ENCODE measurements at regions not wholly inside any gene's neighbourhood (a gene's known extent, or its start where the extent isn't known, plus 50 kb on each side); places are given as distances from the start of the nearest gene placed in this dataset.

GRCh38 chr1:69146303-69146702 is 421.4 kb upstream of the LRRC7 start:
- TF ChIP-seq CTCF (IDR thresholded peaks at IDR 0.05 in 4 of 5, conservative IDR thresholded peaks at IDR 0.05 in 1 of 5) (no peak), POLR2A (IDR thresholded peaks at IDR 0.05) (no peak)

Data from gastrocnemius medialis (tissue), 4 donors.